ENCODE measurements at regions not wholly inside any gene's neighbourhood (a gene's known extent, or its start where the extent isn't known, plus 50 kb on each side); places are given as distances from the start of the nearest gene placed in this dataset.

DNA sequence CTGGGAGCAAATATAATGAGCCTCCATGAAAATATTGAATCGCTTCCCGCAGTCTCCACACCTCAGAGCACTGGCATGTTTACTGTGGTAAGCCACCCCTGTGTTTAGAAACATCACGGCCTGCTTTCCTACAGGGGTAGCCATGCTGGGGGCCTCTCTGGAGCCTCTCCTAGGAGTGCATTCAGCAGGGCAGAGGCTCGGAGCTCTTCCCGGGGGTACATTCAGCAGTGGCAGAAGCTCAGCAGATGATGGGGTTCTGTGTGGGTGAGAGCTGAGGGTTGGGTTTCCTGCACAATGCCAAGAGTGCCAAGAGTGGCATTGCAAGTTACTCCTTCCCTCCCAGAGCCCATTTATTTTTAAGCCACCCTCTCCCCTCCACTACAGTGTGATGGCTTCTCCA is 386.6 kb downstream of the SEC14L1 start:
- TF ChIP-seq, protein P1, sequence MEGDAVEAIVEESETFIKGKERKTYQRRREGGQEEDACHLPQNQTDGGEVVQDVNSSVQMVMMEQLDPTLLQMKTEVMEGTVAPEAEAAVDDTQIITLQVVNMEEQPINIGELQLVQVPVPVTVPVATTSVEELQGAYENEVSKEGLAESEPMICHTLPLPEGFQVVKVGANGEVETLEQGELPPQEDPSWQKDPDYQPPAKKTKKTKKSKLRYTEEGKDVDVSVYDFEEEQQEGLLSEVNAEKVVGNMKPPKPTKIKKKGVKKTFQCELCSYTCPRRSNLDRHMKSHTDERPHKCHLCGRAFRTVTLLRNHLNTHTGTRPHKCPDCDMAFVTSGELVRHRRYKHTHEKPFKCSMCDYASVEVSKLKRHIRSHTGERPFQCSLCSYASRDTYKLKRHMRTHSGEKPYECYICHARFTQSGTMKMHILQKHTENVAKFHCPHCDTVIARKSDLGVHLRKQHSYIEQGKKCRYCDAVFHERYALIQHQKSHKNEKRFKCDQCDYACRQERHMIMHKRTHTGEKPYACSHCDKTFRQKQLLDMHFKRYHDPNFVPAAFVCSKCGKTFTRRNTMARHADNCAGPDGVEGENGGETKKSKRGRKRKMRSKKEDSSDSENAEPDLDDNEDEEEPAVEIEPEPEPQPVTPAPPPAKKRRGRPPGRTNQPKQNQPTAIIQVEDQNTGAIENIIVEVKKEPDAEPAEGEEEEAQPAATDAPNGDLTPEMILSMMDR (IDR thresholded peaks at IDR 0.05; ENCODE audit: low read depth, low read length, poor library complexity, severe bottlenecking), result no peak
- no peak for TF ChIP-seq EZH2phosphoT487 (IDR thresholded peaks at IDR 0.05; ENCODE audit: borderline replicate concordance, low read length)
